HS-5 (cell line): ENCODE measurements at regions not wholly inside any gene's neighbourhood (a gene's known extent, or its start where the extent isn't known, plus 50 kb on each side); places are given as distances from the start of the nearest gene placed in this dataset.

Source experiments
- DNase-seq: peaks from one replicate; pipeline ENCODE4 v3.0.0-alpha.2; 2012; ENCODE audit warnings: low read depth

GRCh38 chr14:85387181-85387580 is 142.8 kb upstream of the FLRT2 start:
- peak; percentile 15 for DNase-seq

DNA sequence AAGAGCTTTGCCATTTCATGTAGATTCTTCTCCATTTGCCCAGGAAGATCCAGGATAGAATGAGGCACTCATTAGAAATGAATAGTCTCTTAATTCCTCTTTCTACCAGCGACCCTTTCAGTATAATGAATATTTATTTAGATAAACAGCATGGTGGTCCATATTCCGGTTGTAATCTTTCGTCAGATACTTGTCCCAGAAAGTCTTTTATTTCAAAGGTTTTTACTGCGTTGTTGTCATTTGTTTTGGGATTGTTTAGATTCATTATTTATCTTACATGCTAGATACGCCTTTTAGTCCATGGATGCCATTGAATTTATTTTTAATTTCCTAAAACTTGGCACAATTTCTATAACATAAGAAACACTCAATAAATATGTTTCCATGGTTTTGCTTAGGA is 139.7 kb upstream of the FLRT2 start:
- no peak for DNase-seq

DNA sequence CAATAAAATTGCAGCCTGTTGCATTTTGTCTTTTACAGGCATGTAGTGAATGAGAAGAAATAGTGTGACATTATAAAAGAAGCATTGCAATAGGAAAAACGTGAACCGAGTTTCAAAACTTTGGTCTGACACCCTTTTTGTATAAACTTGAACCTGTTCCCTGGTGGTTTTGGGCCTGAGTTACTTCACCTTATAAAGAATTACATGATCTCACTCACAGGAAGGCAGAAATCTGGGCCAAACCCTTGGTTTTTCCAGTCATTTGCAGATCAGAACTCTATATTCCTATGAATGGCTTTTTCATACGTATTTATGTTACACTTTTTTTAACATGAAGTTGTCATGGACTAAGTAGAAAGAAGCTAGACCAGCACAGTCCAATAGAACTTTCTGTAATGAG is 138.5 kb upstream of the FLRT2 start:
- DNase-seq, result no peak

GRCh38 chr14:85391892-85392291 is 138.1 kb upstream of the FLRT2 start:
- DNase-seq, result no peak

- no peak for DNase-seq
Measured at GRCh38 chr14:85399186-85399585, 130.8 kb upstream of the FLRT2 start.

GRCh38 chr14:85400678-85401077 is 129.3 kb upstream of the FLRT2 start:
- no peak for DNase-seq

- no peak for DNase-seq
Measured at GRCh38 chr14:85401384-85401783, 128.6 kb upstream of the FLRT2 start.

DNA sequence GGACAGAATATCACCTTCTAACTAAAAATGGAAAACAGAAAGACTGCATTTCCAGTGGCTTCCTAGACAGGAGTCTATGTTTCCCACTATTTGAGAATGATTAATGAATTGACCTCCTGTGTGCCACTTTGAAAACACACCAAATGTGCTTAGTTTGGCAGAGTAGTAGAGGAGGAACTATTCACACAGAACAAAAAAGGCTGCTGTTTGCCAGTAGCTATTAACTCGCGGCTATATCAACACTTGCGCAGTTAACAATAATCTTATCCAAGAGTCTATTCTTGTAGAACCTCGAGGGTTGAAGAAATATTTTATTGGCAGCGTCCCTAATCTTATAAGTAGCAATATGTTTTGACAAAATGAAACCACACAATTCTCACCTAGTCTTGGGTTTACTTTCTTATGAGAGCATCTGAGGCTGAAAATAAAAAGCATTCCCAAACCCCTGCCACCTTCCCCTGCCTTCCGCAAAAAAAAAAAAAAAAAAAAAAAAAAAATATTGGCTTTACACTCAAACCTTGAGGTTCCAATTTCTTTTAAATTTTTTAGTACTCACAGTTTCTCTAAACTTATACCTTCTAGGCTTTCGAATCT is 127.3 kb upstream of the FLRT2 start:
- DNase-seq, result no peak

GRCh38 chr14:85409481-85410210 is 120.3 kb upstream of the FLRT2 start:
- no peak for DNase-seq

DNA sequence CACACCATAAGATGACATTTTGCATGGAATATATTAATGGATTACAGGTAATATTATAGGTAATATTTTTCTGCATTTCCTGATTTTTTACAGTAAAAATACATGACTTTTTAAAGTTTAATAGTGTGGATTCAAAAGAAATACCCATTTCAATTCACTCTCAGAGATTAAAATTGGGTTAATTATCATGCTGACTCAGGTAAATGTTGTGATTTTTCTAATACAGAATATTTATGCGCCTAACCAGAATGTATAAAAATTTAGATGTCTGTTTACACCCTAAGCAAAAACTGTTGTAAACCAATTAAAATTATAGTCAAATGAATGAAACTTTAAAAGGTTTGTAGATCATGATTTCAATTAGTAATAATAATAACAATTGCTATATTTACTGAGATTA is 117.2 kb upstream of the FLRT2 start:
- no peak for DNase-seq

DNA sequence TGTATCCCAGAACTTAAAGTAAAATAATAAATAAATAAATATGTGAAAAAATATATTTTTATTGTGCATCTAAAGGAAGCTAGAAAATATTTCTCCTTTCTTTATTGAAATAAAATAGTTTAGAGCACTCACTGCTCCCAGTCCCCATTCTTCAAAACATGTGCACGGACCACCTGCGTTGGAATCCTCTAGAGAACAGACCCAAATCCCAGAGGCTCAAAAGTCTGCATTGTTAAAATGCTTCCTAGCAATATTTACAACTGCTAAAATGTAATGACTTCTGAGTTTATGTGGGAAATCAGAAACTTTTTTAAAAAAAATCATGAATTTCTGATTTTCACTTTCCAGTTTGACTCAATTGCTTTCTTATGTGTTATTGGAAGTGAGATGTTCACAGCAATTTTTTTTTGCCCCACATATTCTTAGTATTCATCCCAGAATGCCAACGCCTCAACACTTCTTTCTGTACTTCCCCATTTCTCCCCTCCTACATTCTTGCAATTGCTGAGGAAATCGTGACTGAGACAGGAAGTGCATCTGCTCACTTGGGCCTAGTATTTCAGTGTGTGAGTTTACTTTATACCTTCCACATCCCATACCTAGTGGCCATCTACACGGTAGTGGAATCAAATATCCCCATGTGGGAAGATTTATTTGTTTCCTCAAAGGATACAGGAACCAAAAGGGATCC is 116.0 kb upstream of the FLRT2 start:
- DNase-seq, result no peak

GRCh38 chr14:85415015-85415712 is 114.8 kb upstream of the FLRT2 start:
- DNase-seq, result peak; percentile 89

DNA sequence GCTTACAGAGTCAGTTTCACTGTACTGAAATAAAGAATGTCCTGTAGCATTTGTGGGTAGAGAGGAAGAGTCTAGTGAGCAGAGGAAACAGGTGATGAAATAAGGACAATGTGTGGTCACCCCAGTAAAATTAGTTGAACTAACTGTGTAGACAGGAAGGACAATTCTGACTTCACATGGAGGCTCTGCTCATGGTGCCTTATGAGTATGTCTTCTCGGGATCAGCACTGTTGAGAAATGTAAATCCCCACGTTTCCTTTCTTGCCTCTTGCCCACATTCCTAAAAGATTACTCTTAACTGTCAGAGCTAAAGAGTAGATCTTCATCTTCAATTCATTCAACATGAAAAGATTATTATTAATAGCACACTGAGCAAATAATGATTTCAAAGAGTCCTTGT is 113.2 kb upstream of the FLRT2 start:
- DNase-seq, result peak; percentile 67

DNA sequence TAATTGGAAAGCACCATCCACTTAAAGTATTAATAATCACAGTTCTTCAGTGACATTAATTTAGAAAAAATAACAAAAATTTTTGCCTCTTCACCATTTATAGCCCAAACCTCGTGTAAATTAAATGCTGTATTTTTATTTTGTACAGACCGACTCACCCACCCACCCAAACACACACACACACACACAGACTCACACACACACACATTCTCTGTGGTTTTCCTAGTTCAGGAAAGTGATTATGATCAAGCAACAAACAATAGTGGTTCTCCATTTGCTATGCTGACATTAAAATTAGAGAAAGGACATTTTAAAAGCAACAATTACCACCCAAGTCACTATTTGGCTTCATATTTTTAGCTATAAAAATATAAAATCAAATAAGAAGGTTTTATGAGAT is 112.5 kb upstream of the FLRT2 start:
- no peak for DNase-seq

- DNase-seq, result no peak
Measured at GRCh38 chr14:85418721-85419120, 111.2 kb upstream of the FLRT2 start.

DNA sequence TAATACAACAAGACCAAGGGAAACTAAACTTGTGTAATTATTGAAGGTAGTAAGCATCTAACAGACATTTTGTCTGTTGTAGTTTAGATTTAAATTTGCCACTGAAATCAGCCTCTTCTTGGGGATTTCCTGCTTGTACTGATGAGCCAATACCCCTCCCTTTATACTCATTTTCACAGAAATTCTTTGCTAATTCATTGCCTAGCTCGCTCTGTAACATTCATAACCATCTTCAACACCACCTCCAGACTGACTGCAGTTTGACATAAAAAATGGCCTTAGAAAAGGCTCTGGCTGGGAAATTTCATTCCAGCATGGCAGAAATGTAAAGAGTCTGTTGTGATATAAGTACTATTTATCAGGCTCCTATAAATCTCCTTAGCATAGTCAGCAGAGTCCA is 109.7 kb upstream of the FLRT2 start:
- no peak for DNase-seq

- no peak for DNase-seq
Measured at GRCh38 chr14:85420707-85421106, 109.2 kb upstream of the FLRT2 start.

DNA sequence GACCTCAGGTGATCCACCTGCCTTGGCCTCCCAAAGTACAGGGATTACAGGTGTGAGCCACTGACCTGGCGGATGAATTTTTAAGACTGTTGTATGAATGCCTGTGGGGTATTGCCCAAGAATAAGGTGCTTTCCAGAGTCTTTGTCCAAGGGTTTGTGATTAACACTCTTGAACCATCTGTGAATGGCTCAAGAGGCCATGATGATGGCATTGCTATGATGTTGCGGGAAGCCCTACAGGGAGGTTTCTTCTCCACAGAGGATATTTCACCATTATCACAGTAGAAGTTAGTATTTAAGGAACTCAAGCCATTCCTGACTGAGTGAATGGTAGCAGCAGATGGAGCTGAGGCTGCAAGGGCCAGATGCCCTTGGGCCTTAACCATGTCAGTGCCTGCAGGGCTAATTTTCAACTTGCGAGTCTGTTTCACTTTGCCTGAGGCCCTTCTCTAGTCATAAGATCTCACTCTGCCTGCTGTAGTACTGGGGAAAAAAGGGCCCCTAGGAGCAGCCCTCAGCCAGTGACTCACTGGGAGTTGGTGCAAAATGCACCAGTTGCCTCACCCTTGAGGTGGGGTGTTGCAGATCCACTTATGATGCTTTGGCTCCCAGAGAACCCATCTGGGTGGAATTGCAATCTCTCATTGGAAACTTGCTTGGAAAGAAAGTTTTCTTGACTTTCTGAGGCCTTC is 108.6 kb upstream of the FLRT2 start:
- DNase-seq, result no peak

DNA sequence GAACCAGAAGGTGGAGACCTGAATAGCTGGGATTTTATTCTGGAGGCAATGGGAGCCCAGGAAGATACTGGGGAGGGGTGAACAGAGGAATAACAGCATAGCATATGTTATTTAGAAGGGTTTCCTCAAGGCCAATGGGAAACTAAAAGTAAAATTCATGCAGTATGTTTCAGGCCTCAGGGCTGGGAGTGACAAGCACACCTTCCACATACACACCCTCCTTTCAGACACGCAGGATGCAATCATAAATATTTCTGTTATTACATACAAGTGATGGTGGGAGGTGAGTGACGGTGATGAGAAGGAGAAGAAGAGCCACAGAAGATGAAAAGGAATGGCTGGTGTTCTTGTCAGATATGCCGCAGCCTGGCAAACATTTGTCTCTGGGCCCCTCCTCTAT is 106.1 kb upstream of the FLRT2 start:
- DNase-seq, result no peak

DNA sequence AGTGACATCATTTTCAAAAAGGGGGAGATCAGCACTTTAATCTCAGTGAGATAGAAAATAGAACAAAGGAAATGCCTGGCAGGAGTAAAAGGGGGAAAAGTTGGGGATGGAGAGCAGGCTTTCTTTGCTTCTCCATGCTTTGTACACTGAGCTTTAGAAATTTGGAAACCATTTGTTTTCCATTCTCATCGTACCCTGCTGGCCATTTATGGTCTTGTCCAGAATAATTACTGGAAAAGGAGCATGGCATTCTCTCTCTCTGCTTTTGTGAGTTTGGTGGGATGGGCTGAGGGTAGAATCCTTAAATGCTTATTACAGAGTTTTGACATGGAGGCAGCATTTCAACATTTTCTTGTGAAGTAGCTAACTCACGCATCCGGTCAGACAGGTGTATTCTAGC is 104.4 kb upstream of the FLRT2 start:
- no peak for DNase-seq

- no peak for DNase-seq
Measured at GRCh38 chr14:85426068-85426935, 103.6 kb upstream of the FLRT2 start.
